IMR-90 (cell line): ENCODE measurements at regions not wholly inside any gene's neighbourhood (a gene's known extent, or its start where the extent isn't known, plus 50 kb on each side); places are given as distances from the start of the nearest gene placed in this dataset.

Experiments used
- ATAC-seq: fragments of 200-7000 bp; cut with Tn5 transposase; 2 replicates; pipeline ENCODE4 v1.9.1; 2020; ENCODE audit warnings: low read depth, mild to moderate bottlenecking, moderate library complexity
- BruUV-seq: library from RNA; stranded (reverse); fragments of 400-500 nt; replicated peaks from 2 replicates; lab custom pipeline; 2021; lab: Mats Ljungman, UMichigan
- CTCF ChIA-PET: fragments of 300-600 bp; formaldehyde crosslinking; extraction: SDS; loops from one replicate; lab custom pipeline; 2021; ENCODE audit warnings: antibody characterized with exemption; lab: Yijun Ruan, JAX
- POLR2A ChIA-PET: fragments of 300-600 bp; sonication (Branson Sonifier 250); formaldehyde crosslinking; loops from one replicate; lab custom pipeline; 2022; ENCODE audit warnings: antibody characterized with exemption; ENCODE audit not compliant: unreplicated experiment; lab: Charles Lee
- DNase-seq: peaks from one replicate; pipeline ENCODE4 v3.0.0; 2013
- H2AFZ ChIP-seq: replicated peaks from 2 replicates; pipeline ENCODE3; 2013; ENCODE audit warnings: low read length, mild to moderate bottlenecking; ENCODE audit not compliant: poor library complexity
- H2AK5ac ChIP-seq: 2 replicates; pipeline ENCODE4 v1.6.1; 2013; ENCODE audit warnings: low read depth, low read length, inconsistent platforms
- H2AK9ac ChIP-seq: replicated peaks from 2 replicates; pipeline ENCODE3; 2013; ENCODE audit warnings: mild to moderate bottlenecking, low read depth, low read length, moderate library complexity; ENCODE audit not compliant: poor library complexity
- H2BK120ac ChIP-seq: 2 replicates; pipeline ENCODE4 v1.6.1; 2013; ENCODE audit warnings: low read depth, low read length, inconsistent platforms
- H2BK15ac ChIP-seq: 3 replicates; pipeline ENCODE4 v1.6.1; 2013; ENCODE audit warnings: low read depth, low read length, inconsistent platforms
- H2BK20ac ChIP-seq: 2 replicates; pipeline ENCODE4 v1.6.1; 2013; ENCODE audit warnings: low read depth, mild to moderate bottlenecking, inconsistent platforms, low read length, moderate library complexity
- H2BK5ac ChIP-seq: 2 replicates; pipeline ENCODE4 v1.6.1; 2013; ENCODE audit warnings: mild to moderate bottlenecking, low read depth, low read length, inconsistent platforms; ENCODE audit not compliant: poor library complexity, severe bottlenecking
- H3K14ac ChIP-seq: replicated peaks from 2 replicates; pipeline ENCODE4 v1.6.1; 2013; ENCODE audit warnings: low read depth, low read length, inconsistent platforms
- H3K18ac ChIP-seq: 2 replicates; pipeline ENCODE4 v1.6.1; 2013; ENCODE audit warnings: low read depth, low read length, control low read depth
- H3K23ac ChIP-seq: 2 replicates; pipeline ENCODE4 v1.6.1; 2013; ENCODE audit warnings: low read depth, low read length, inconsistent platforms
- H3K27ac ChIP-seq: 2 replicates; pipeline ENCODE4 v1.5.1; 2013; ENCODE audit warnings: mild to moderate bottlenecking, control low read depth, low read length; ENCODE audit not compliant: insufficient read depth
- H3K27me3 ChIP-seq: 2 replicates; pipeline ENCODE4 v1.6.1; 2013; ENCODE audit warnings: low read length; ENCODE audit not compliant: control insufficient read depth, insufficient read depth
- H3K36me3 ChIP-seq: 2 replicates; pipeline ENCODE4 v1.6.1; 2013; ENCODE audit warnings: low read length, mixed read lengths; ENCODE audit not compliant: control insufficient read depth, insufficient read depth
- H3K4ac ChIP-seq: 2 replicates; pipeline ENCODE4 v1.6.1; 2013; ENCODE audit warnings: low read depth, low read length, inconsistent platforms
- H3K4me1 ChIP-seq: 2 replicates; pipeline ENCODE4 v1.6.1; 2013; ENCODE audit warnings: low read length, mixed read lengths; ENCODE audit not compliant: control insufficient read depth, insufficient read depth
- H3K4me2 ChIP-seq: 2 replicates; pipeline ENCODE4 v1.6.1; 2013; ENCODE audit warnings: low read depth, mild to moderate bottlenecking, control low read depth, low read length, moderate library complexity
- H3K4me3 ChIP-seq: 2 replicates; pipeline ENCODE4 v1.5.1; 2013; ENCODE audit warnings: low read depth, mild to moderate bottlenecking, control low read depth, low read length, moderate library complexity; ENCODE audit not compliant: insufficient read depth
- H3K56ac ChIP-seq: 2 replicates; pipeline ENCODE4 v1.6.1; 2013; ENCODE audit warnings: low read length, inconsistent platforms; ENCODE audit not compliant: insufficient read depth; ENCODE audit errors: extremely low read depth
- H3K79me1 ChIP-seq, 2 experiments: 2 replicates each; pipeline ENCODE4 v1.6.1; 2013; ENCODE audit warnings: low read length in 2 of 2, inconsistent platforms in 1 of 2, low read depth in 1 of 2
- H3K9ac ChIP-seq: 2 replicates; pipeline ENCODE4 v1.6.1; 2013; ENCODE audit warnings: low read depth, low read length, control low read depth
- H3K9me1 ChIP-seq: 2 replicates; pipeline ENCODE4 v1.6.1; 2013; ENCODE audit warnings: low read length, inconsistent platforms; ENCODE audit not compliant: insufficient read depth
- H3K9me3 ChIP-seq: 2 replicates; pipeline ENCODE4 v1.6.1; 2013; ENCODE audit warnings: low read length; ENCODE audit not compliant: control insufficient read depth, insufficient read depth
- H4K20me1 ChIP-seq: 2 replicates; pipeline ENCODE4 v1.6.1; 2013; ENCODE audit warnings: low read length, inconsistent platforms; ENCODE audit not compliant: insufficient read depth
- H4K5ac ChIP-seq: 2 replicates; pipeline ENCODE4 v1.6.1; 2013; ENCODE audit warnings: mild to moderate bottlenecking, low read depth, low read length, control low read depth
- H4K8ac ChIP-seq, 2 experiments: 2 replicates each; pipeline ENCODE4 v1.6.1; 2013; ENCODE audit warnings: low read depth in 2 of 2, low read length in 2 of 2, control low read depth in 1 of 2, inconsistent platforms in 1 of 2
- H4K91ac ChIP-seq: 2 replicates; pipeline ENCODE4 v1.6.1; 2013; ENCODE audit warnings: low read depth, low read length, inconsistent platforms; ENCODE audit not compliant: insufficient read depth
- MAFK ChIP-seq: IDR thresholded peaks from 2 replicates; pipeline ENCODE4 v1.6.1; 2012; ENCODE audit warnings: low read depth, low read length, improper control_type of control experiment
- WGBS, 2 experiments: methylation state at CpG; one replicate each; pipeline versions ENCODE4 v1.1.5 to v1.1.7; 2013; ENCODE audit warnings: missing lambda C conversion rate in 2 of 2; ENCODE audit not compliant: insufficient read length in 1 of 2; ENCODE audit errors: extremely low coverage in 2 of 2; 5-methylcytosine and 5-hydroxymethylcytosine counted together
- dilution Hi-C: fragments of 300-500 bp; cut with HindIII; formaldehyde crosslinking; loops from one replicate; pipeline ENCODE4 v1.14.3; 2018; ENCODE audit warnings: low sequenced_read_pairs; ENCODE audit not compliant: unreplicated experiment
- in situ Hi-C: fragments of 300-500 bp; cut with MboI; formaldehyde crosslinking; loops from 3 replicates; pipeline ENCODE4 v1.14.3; 2019; ENCODE audit warnings: low sequenced_read_pairs, inconsistent platforms, mixed read lengths
- intact Hi-C: fragments of 100-400 bp; cut with micrococcal nuclease; formaldehyde crosslinking; loops from 2 replicates; pipeline ENCODE4 v1.10.0; 2022

DNA sequence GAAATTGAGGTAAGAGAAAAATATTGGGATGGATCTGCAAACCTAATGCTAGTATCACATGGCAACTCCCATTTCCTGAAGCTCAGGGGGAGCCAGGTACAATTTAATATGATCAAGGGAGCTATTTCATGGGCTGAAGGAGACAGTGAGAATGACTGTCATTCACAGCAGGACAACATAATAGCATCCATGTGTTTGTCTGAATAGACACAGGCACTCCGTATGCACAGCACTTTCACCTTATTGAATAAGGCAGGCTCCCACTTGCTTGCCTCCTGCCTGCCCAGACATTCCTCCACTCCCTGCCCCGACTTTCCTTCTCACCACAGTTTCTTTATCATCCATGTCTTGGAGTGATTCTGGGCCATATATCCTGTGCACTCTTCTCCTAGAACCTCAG, 156.6 kb upstream of the SLC24A5 start:
- no peak overlapping the region for H3K4me2 ChIP-seq
- ChIA-PET CTCF (no interaction called here), POLR2A (no interaction called here)
- no peak for DNase-seq
- H2AFZ ChIP-seq = no peak overlapping the region
- no peak overlapping the region for H2BK120ac ChIP-seq
- intact Hi-C loops (no loop called here), in situ Hi-C loops (no loop called here), dilution Hi-C loops (no loop called here)
- H2BK5ac ChIP-seq = no peak overlapping the region
- H3K14ac ChIP-seq = no peak overlapping the region
- no peak for ATAC-seq
- no peaks in the 10 kb centered on the region for H3K79me1 ChIP-seq
- H4K91ac ChIP-seq = no peak overlapping the region
- H3K9me1 ChIP-seq = no peaks in the 10 kb centered on the region
- H2AK5ac ChIP-seq = no peak overlapping the region
- H2AK9ac ChIP-seq = no peak overlapping the region
- no peak overlapping the region for H3K18ac ChIP-seq
- no peaks in the 10 kb centered on the region; the same call in 1 of the 2 replicates for H3K27me3 ChIP-seq
- H3K27ac ChIP-seq = no peak overlapping the region
- no peak overlapping the region for H4K5ac ChIP-seq
- H3K9ac ChIP-seq = no peak overlapping the region
- no peak overlapping the region for H4K8ac ChIP-seq
- H3K56ac ChIP-seq = no peak overlapping the region
- no peak overlapping the region for H3K4me3 ChIP-seq
- H3K4me1 ChIP-seq = no peaks in the 10 kb centered on the region
- BruUV-seq = no TSS peak
- no peak overlapping the region for H3K23ac ChIP-seq
- H2BK20ac ChIP-seq = no peak overlapping the region
- no peaks in the 10 kb centered on the region for H4K20me1 ChIP-seq
- no peaks in the 10 kb centered on the region for H3K36me3 ChIP-seq
- no peaks in the 10 kb centered on the region for H3K9me3 ChIP-seq
- H2BK15ac ChIP-seq = no peak overlapping the region
- 42% methylated on average over 2 of the region's 2 CpGs; no CpG with 5 or more reads in 1 of the 2 experiments for WGBS, 2 experiments
- no peak overlapping the region for H3K4ac ChIP-seq
- no peak for TF ChIP-seq MAFK
